ENCODE measurements at regions not wholly inside any gene's neighbourhood (a gene's known extent, or its start where the extent isn't known, plus 50 kb on each side); places are given as distances from the start of the nearest gene placed in this dataset.

GRCh38 chr5:61878471-61878870 is 427.5 kb upstream of the KIF2A start (continued):
- no peak for TF ChIP-seq TEAD4 (IDR thresholded peaks at IDR 0.05; ENCODE audit: low read depth, low read length)
- no peak for TF ChIP-seq POLR2AphosphoS5 (IDR thresholded peaks at IDR 0.05; ENCODE audit: low read depth, low read length)
- TF ChIP-seq CBX5 (IDR thresholded peaks at IDR 0.05; ENCODE audit: low read depth, low read length) = no peak
